Activated CD4-positive, CD25-positive, alpha-beta regulatory T cell treated with anti-CD3 and anti-CD28 coated beads, Interleukin-2, amount 50 U/mL, for 72 hours (primary cell): ENCODE measurements at regions not wholly inside any gene's neighbourhood (a gene's known extent, or its start where the extent isn't known, plus 50 kb on each side); places are given as distances from the start of the nearest gene placed in this dataset.

Experiments used
- DNase-seq: peaks from one replicate; pipeline ENCODE4 v3.0.0; 2021

- no peak for DNase-seq
Measured at GRCh38 chr3:147604136-147604535, 195.0 kb downstream of the ZIC1 start.

GRCh38 chr3:147613725-147614124 lies 204.6 kb downstream of the ZIC1 start:
- DNase-seq: no peak

- DNase-seq: no peak
Measured at GRCh38 chr3:147614210-147614609, 205.0 kb downstream of the ZIC1 start.

GRCh38 chr3:147615035-147615434 lies 205.9 kb downstream of the ZIC1 start:
- DNase-seq: no peak

- DNase-seq: no peak
Measured at GRCh38 chr3:147616998-147617619, 207.9 kb downstream of the ZIC1 start.

GRCh38 chr3:147618691-147619090 lies 209.5 kb downstream of the ZIC1 start:
- no peak for DNase-seq

GRCh38 chr3:147619921-147620560 lies 210.9 kb downstream of the ZIC1 start:
- DNase-seq: no peak

GRCh38 chr3:147620906-147621305 lies 211.7 kb downstream of the ZIC1 start:
- DNase-seq: no peak

- DNase-seq: no peak
Measured at GRCh38 chr3:147630921-147631415, 221.8 kb downstream of the ZIC1 start.

- DNase-seq: no peak
Measured at GRCh38 chr3:147640781-147641180, 231.6 kb downstream of the ZIC1 start.

- DNase-seq: no peak
Measured at GRCh38 chr3:147645761-147646160, 236.6 kb downstream of the ZIC1 start.

- DNase-seq: no peak
Measured at GRCh38 chr3:147649475-147649874, 240.3 kb downstream of the ZIC1 start.

- DNase-seq: no peak
Measured at GRCh38 chr3:147651107-147651778, 242.1 kb downstream of the ZIC1 start.

GRCh38 chr3:147652651-147653366 lies 243.6 kb downstream of the ZIC1 start:
- DNase-seq: no peak

GRCh38 chr3:147653367-147653923 lies 244.3 kb downstream of the ZIC1 start:
- no peak for DNase-seq

- DNase-seq: no peak
Measured at GRCh38 chr3:147654827-147655226, 245.7 kb downstream of the ZIC1 start.

- DNase-seq: no peak
Measured at GRCh38 chr3:147655236-147655635, 246.1 kb downstream of the ZIC1 start.

GRCh38 chr3:147656023-147656422 lies 246.9 kb downstream of the ZIC1 start:
- DNase-seq: no peak

GRCh38 chr3:147661916-147662315 lies 252.8 kb downstream of the ZIC1 start:
- DNase-seq: no peak

GRCh38 chr3:147662705-147663104 lies 253.5 kb downstream of the ZIC1 start:
- no peak for DNase-seq

- DNase-seq: no peak
Measured at GRCh38 chr3:147669077-147669476, 259.9 kb downstream of the ZIC1 start.

- DNase-seq: no peak
Measured at GRCh38 chr3:147672035-147672434, 262.9 kb downstream of the ZIC1 start.

- no peak for DNase-seq
Measured at GRCh38 chr3:147672436-147672835, 263.3 kb downstream of the ZIC1 start.
